DOHH2 (cell line): ENCODE measurements at regions not wholly inside any gene's neighbourhood (a gene's known extent, or its start where the extent isn't known, plus 50 kb on each side); places are given as distances from the start of the nearest gene placed in this dataset.

Experiments used
- EZH2phosphoT487 ChIP-seq: fragments of 200-600 bp; sonication (generic); IDR thresholded peaks from 2 replicates; pipeline ENCODE4 v1.6.1; 2017; ENCODE audit warnings: borderline replicate concordance, mild to moderate bottlenecking, antibody characterized with exemption, low read length, moderate library complexity, mixed read lengths
- TF ChIP-seq, protein P1 (sequence below): fragments of 200-600 bp; sonication (generic); IDR thresholded peaks from one replicate; pipeline ENCODE4 v1.5.1; 2014; ENCODE audit warnings: antibody characterized with exemption, mild to moderate bottlenecking, low read depth, low read length; ENCODE audit not compliant: poor library complexity, severe bottlenecking

DNA sequence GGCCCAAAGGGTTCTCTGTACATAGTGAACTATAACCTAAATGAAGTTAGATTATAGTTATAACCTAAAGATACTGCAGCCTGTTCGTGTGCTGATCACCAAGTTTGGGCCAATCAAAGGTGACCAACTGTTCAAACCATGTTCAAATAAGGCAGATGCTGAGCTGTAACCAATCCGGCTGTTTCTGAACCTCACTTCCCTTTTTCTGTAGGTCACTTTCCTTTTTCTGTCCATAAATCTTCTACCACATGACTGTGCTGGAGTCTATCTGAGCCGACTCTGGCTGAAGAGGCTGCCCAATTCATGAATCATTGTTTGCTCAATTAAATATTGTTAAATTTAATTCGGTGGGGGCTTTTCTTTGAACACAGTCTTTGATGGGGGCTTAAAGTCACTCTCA is 1920.2 kb downstream of the MAT2B start:
- TF ChIP-seq, protein P1, sequence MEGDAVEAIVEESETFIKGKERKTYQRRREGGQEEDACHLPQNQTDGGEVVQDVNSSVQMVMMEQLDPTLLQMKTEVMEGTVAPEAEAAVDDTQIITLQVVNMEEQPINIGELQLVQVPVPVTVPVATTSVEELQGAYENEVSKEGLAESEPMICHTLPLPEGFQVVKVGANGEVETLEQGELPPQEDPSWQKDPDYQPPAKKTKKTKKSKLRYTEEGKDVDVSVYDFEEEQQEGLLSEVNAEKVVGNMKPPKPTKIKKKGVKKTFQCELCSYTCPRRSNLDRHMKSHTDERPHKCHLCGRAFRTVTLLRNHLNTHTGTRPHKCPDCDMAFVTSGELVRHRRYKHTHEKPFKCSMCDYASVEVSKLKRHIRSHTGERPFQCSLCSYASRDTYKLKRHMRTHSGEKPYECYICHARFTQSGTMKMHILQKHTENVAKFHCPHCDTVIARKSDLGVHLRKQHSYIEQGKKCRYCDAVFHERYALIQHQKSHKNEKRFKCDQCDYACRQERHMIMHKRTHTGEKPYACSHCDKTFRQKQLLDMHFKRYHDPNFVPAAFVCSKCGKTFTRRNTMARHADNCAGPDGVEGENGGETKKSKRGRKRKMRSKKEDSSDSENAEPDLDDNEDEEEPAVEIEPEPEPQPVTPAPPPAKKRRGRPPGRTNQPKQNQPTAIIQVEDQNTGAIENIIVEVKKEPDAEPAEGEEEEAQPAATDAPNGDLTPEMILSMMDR = no peak
- TF ChIP-seq EZH2phosphoT487 = no peak
